ENCODE measurements at regions not wholly inside any gene's neighbourhood (a gene's known extent, or its start where the extent isn't known, plus 50 kb on each side); places are given as distances from the start of the nearest gene placed in this dataset.

DNA sequence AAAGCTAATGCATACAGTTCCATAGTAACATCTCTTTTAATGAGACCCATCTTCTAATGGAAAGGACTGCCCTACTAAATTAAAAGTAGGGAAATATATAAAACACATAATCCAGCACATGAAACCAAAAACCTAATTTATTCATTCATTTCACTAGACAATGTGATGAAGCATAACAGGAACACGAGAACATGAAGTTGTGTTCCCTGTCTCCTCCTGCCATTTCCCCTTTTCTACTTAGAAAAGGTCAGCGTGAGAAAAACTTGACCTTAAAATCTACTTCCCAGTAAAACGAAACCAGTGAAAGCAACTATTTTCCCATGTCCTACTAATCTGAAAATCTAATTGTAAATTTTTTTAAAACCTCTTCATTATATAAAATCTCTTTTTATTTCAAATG lies 847.5 kb downstream of the TLE1 start:
- TF ChIP-seq, protein P1, sequence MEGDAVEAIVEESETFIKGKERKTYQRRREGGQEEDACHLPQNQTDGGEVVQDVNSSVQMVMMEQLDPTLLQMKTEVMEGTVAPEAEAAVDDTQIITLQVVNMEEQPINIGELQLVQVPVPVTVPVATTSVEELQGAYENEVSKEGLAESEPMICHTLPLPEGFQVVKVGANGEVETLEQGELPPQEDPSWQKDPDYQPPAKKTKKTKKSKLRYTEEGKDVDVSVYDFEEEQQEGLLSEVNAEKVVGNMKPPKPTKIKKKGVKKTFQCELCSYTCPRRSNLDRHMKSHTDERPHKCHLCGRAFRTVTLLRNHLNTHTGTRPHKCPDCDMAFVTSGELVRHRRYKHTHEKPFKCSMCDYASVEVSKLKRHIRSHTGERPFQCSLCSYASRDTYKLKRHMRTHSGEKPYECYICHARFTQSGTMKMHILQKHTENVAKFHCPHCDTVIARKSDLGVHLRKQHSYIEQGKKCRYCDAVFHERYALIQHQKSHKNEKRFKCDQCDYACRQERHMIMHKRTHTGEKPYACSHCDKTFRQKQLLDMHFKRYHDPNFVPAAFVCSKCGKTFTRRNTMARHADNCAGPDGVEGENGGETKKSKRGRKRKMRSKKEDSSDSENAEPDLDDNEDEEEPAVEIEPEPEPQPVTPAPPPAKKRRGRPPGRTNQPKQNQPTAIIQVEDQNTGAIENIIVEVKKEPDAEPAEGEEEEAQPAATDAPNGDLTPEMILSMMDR (IDR thresholded peaks at IDR 0.05): no peak
- no peak for TF ChIP-seq POLR2A (IDR thresholded peaks at IDR 0.05)

All from adrenal gland (tissue), 5 donors.